ENCODE measurements at regions not wholly inside any gene's neighbourhood (a gene's known extent, or its start where the extent isn't known, plus 50 kb on each side); places are given as distances from the start of the nearest gene placed in this dataset.

DNA sequence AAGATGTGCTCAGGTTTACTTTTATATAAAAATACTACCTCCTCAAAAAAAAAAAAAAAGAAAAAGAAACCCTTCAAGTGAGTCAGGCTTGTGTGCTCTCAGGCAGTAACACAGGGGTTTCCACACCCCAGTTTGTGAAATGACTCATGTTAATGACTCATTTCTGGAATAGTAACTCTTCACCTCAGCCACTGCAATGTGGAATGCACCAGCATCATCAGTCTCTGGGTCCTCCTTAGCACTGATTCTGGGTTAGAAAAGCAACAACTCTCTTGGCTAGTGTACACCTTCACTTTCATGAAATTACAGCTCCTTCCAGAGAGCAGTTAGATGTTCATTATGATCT is 110.6 kb downstream of the EMX2 start (continued):
- TF ChIP-seq ZBTB1 (tag by site-specific recombination; IDR thresholded peaks at IDR 0.05) (no peak), ZNF324 (tag by site-specific recombination; IDR thresholded peaks at IDR 0.05) (no peak), ZNF558 (tag by site-specific recombination; IDR thresholded peaks at IDR 0.05) (0 out of 2 replicates have a peak, but pooled peaks have one; percentile 16), ZBTB21 (tag by site-specific recombination; IDR thresholded peaks at IDR 0.05) (peak; percentile 45; the same call in 1 of the 2 replicates), SP3 (tag by site-specific recombination; IDR thresholded peaks at IDR 0.05) (no peak)
- TF ChIP-seq, protein P1, sequence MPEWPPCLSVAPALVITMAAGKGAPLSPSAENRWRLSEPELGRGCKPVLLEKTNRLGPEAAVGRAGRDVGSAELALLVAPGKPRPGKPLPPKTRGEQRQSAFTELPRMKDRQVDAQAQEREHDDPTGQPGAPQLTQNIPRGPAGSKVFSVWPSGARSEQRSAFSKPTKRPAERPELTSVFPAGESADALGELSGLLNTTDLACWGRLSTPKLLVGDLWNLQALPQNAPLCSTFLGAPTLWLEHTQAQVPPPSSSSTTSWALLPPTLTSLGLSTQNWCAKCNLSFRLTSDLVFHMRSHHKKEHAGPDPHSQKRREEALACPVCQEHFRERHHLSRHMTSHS (tag by site-specific recombination; IDR thresholded peaks at IDR 0.05), result no peak

DNA sequence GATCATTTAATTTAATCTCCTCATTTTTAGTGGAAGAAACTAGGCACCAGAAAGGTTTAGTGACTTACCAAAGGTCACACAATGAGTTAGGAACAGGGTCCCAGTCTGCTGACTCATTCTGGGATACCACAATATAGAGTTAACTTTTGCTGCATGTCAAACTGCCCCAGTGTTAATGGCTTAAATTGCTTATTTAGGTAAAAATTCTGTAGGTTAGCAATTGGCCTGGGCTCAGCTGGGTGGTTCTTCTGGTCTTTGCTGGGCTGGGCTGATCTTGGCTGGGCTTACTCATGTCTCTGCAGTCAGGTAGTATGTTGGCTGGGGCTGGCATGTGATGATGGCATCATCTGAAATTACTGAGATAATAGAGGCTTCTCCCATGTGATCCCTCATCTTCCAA is 111.6 kb downstream of the EMX2 start:
- H3K4me1 ChIP-seq (ENCODE audit: control insufficient read depth, insufficient read depth, low read length), result no peaks in the 10 kb centered on the region
- no peak overlapping the region for H3K4me3 ChIP-seq (ENCODE audit: low read depth, low read length)
- H3K36me3 ChIP-seq (ENCODE audit: control insufficient read depth in 2 of 2, insufficient read depth in 1 of 2, low read length in 2 of 2), result no peaks in the 10 kb centered on the region
- CTCF ChIA-PET, result no interaction called here
- H3K9me3 ChIP-seq (ENCODE audit: control insufficient read depth, insufficient read depth, low read depth, low read length), result peaks cover 3% of the 10 kb centered on the region; the same call in 1 of the 2 replicates
- POLR2A ChIA-PET, result no interaction called here
- TF ChIP-seq ZNF677 (tag by site-specific recombination; IDR thresholded peaks at IDR 0.05) (0 out of 2 replicates have a peak, but pooled peaks have one; percentile 53), TRIM28 (IDR thresholded peaks at IDR 0.05; ENCODE audit: borderline replicate concordance, low read length) (peak; percentile 76; the same call in 1 of the 2 replicates), SETDB1 (IDR thresholded peaks at IDR 0.05; ENCODE audit: insufficient read length, low read length) (peak; percentile 91), ZNF175 (tag by site-specific recombination; IDR thresholded peaks at IDR 0.05) (no peak)
- H3K27ac ChIP-seq (ENCODE audit: extremely low read depth, low read depth, low read length), result no peak overlapping the region

DNA sequence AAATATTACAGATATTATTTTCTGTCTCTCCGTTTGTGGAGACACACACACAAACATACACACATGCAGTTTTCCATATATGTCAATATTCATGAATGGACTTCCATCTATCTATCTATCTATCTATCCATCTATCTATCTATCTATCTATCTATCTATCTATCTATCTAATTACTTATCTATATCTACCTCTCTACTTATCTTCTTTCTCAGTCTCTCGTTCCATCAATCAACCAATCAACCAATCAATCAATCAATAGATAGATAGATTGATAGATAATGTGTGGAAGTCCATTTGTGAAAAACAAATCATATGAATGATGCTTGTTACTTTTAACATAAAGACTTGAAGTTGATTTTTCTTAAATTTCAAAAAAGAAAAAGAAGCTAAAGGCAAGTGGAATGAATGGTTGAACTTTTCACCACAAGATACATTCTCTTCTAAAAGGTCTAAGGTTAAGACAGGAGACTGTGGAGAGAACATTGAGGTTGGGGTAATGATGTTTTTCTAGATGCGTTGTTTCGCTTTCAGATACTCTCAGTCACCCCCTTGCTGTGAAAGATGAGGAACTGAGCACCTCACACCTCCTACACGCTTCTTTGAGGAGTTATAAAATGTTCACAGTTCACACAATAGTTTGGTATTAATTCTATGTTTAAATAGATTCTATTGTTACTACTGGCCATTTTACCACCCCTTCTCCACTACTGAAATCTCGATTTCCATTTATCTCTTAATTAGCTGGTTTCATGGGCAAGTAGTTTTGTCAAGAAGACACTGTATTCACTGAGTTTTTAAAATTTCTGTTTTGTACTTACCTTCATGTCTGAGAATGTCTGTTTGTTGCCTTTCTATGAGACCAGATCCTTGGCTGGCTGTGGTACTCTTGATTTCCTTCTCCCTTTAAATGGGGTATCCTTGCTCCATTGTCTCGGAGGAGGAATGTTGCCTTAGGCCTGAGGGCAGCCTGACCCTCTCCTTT is 114.1 kb downstream of the EMX2 start:
- H3K4me1 ChIP-seq (ENCODE audit: control insufficient read depth, insufficient read depth, low read length), result no peaks in the 10 kb centered on the region
- H3K27ac ChIP-seq (ENCODE audit: extremely low read depth, low read depth, low read length), result no peak overlapping the region
- no peak for TF ChIP-seq ZFP3 (tag by site-specific recombination; IDR thresholded peaks at IDR 0.05; ENCODE audit: low read depth)
- TF ChIP-seq, protein P2, sequence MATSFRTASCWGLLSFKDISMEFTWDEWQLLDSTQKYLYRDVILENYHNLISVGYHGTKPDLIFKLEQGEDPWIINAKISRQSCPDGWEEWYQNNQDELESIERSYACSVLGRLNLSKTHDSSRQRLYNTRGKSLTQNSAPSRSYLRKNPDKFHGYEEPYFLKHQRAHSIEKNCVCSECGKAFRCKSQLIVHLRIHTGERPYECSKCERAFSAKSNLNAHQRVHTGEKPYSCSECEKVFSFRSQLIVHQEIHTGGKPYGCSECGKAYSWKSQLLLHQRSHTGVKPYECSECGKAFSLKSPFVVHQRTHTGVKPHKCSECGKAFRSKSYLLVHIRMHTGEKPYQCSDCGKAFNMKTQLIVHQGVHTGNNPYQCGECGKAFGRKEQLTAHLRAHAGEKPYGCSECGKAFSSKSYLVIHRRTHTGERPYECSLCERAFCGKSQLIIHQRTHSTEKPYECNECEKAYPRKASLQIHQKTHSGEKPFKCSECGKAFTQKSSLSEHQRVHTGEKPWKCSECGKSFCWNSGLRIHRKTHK (tag by site-specific recombination; IDR thresholded peaks at IDR 0.05), result no peak
- TF ChIP-seq ZNF140 (tag by site-specific recombination; IDR thresholded peaks at IDR 0.05), result no peak
- no peak for TF ChIP-seq ZNF521 (tag by site-specific recombination; IDR thresholded peaks at IDR 0.05)
- no peak for TF ChIP-seq ZNF501 (tag by site-specific recombination; IDR thresholded peaks at IDR 0.05)
- TF ChIP-seq KLF1 (tag by site-specific recombination; IDR thresholded peaks at IDR 0.05), result no peak
- TF ChIP-seq, protein P3, sequence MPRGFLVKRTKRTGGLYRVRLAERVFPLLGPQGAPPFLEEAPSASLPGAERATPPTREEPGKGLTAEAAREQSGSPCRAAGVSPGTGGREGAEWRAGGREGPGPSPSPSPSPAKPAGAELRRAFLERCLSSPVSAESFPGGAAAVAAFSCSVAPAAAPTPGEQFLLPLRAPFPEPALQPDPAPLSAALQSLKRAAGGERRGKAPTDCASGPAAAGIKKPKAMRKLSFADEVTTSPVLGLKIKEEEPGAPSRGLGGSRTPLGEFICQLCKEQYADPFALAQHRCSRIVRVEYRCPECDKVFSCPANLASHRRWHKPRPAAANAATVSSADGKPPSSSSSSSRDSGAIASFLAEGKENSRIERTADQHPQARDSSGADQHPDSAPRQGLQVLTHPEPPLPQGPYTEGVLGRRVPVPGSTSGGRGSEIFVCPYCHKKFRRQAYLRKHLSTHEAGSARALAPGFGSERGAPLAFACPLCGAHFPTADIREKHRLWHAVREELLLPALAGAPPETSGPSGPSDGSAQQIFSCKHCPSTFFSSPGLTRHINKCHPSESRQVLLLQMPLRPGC (tag by site-specific recombination; IDR thresholded peaks at IDR 0.05), result no peak
- TF ChIP-seq ZNF792 (tag by site-specific recombination; IDR thresholded peaks at IDR 0.05), result no peak
- TF ChIP-seq ZSCAN30 (tag by site-specific recombination; IDR thresholded peaks at IDR 0.05), result no peak
- TF ChIP-seq IKZF3 (tag by site-specific recombination; IDR thresholded peaks at IDR 0.05), result no peak
- no peak for TF ChIP-seq MEIS1 (CRISPR knock-in tag; IDR thresholded peaks at IDR 0.05; ENCODE audit: borderline replicate concordance)
- no peak for TF ChIP-seq SP3 (tag by site-specific recombination; IDR thresholded peaks at IDR 0.05)
- TF ChIP-seq, protein P4, sequence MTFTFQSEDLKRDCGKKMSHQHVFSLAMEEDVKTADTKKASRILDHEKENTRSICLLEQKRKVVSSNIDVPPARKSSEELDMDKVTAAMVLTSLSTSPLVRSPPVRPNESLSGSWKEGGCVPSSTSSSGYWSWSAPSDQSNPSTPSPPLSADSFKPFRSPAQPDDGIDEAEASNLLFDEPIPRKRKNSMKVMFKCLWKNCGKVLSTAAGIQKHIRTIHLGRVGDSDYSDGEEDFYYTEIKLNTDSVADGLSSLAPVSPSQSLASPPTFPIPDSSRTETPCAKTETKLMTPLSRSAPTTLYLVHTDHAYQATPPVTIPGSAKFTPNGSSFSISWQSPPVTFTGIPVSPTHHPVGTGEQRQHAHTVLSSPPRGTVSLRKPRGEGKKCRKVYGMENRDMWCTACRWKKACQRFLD (tag by site-specific recombination; IDR thresholded peaks at IDR 0.05), result no peak
- TF ChIP-seq ZNF174 (tag by site-specific recombination; IDR thresholded peaks at IDR 0.05), result no peak
- CTCF ChIA-PET, result no interaction called here
- H3K4me3 ChIP-seq (ENCODE audit: low read depth, low read length), result no peak overlapping the region
- no peaks in the 10 kb centered on the region for H3K9me3 ChIP-seq (ENCODE audit: control insufficient read depth, insufficient read depth, low read depth, low read length)
- POLR2A ChIA-PET, result no interaction called here
- no peaks in the 10 kb centered on the region for H3K36me3 ChIP-seq (ENCODE audit: control insufficient read depth in 2 of 2, insufficient read depth in 1 of 2, low read length in 2 of 2)
